ENCODE measurements at regions not wholly inside any gene's neighbourhood (a gene's known extent, or its start where the extent isn't known, plus 50 kb on each side); places are given as distances from the start of the nearest gene placed in this dataset.

- TF ChIP-seq, protein P1, sequence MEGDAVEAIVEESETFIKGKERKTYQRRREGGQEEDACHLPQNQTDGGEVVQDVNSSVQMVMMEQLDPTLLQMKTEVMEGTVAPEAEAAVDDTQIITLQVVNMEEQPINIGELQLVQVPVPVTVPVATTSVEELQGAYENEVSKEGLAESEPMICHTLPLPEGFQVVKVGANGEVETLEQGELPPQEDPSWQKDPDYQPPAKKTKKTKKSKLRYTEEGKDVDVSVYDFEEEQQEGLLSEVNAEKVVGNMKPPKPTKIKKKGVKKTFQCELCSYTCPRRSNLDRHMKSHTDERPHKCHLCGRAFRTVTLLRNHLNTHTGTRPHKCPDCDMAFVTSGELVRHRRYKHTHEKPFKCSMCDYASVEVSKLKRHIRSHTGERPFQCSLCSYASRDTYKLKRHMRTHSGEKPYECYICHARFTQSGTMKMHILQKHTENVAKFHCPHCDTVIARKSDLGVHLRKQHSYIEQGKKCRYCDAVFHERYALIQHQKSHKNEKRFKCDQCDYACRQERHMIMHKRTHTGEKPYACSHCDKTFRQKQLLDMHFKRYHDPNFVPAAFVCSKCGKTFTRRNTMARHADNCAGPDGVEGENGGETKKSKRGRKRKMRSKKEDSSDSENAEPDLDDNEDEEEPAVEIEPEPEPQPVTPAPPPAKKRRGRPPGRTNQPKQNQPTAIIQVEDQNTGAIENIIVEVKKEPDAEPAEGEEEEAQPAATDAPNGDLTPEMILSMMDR (IDR thresholded peaks at IDR 0.05), result no peak
- TF ChIP-seq POLR2A (IDR thresholded peaks at IDR 0.05), result no peak
These were observed 162.6 kb upstream of the CDH13 start for GRCh38 chr16:82464187-82464586.

Measured in prostate gland (tissue), 2 donors.